GM12864 (cell line): ENCODE measurements at regions not wholly inside any gene's neighbourhood (a gene's known extent, or its start where the extent isn't known, plus 50 kb on each side); places are given as distances from the start of the nearest gene placed in this dataset.
A peak's percentile ranks its signal among the peaks of the same experiment; 100 is the strongest.

ENCODE experiments used
- DNase-seq: peaks from one replicate; pipeline ENCODE4 v3.0.0-alpha.2; 2011; ENCODE audit warnings: low read depth
- H3K4me3 ChIP-seq: 2 replicates; pipeline ENCODE4 v1.5.1; 2011; ENCODE audit warnings: mild to moderate bottlenecking, low read depth, low read length, control low read depth
- CTCF ChIP-seq: IDR thresholded peaks from 2 replicates; pipeline ENCODE4 v1.5.1; 2011; ENCODE audit warnings: low read depth, mild to moderate bottlenecking, moderate library complexity, low read length, control low read depth, inconsistent platforms; ENCODE audit errors: missing control alignments

GRCh38 chr2:217438821-217439220 lies 564.0 kb downstream of the TNS1 start:
- no peak overlapping the region for H3K4me3 ChIP-seq
- peak; percentile 36 for DNase-seq
- TF ChIP-seq CTCF: no peak

- no peak for DNase-seq
- H3K4me3 ChIP-seq: no peak overlapping the region
- no peak for TF ChIP-seq CTCF
These were observed 564.7 kb downstream of the TNS1 start for GRCh38 chr2:217438136-217438535.

- no peak for TF ChIP-seq CTCF
- DNase-seq: no peak
- H3K4me3 ChIP-seq: no peak overlapping the region
These were observed 565.4 kb downstream of the TNS1 start for GRCh38 chr2:217437290-217437870.

GRCh38 chr2:217436386-217436785 lies 566.4 kb downstream of the TNS1 start:
- H3K4me3 ChIP-seq: no peak overlapping the region
- no peak for DNase-seq
- no peak for TF ChIP-seq CTCF

- TF ChIP-seq CTCF: no peak
- H3K4me3 ChIP-seq: no peak overlapping the region
- peak; percentile 57 for DNase-seq
These were observed 568.4 kb downstream of the TNS1 start for GRCh38 chr2:217434180-217434975.

GRCh38 chr2:217433522-217433921 lies 569.3 kb downstream of the TNS1 start:
- no peak overlapping the region for H3K4me3 ChIP-seq
- no peak for TF ChIP-seq CTCF
- no peak for DNase-seq
